IMR-90 (cell line): ENCODE measurements at regions not wholly inside any gene's neighbourhood (a gene's known extent, or its start where the extent isn't known, plus 50 kb on each side); places are given as distances from the start of the nearest gene placed in this dataset.

ENCODE experiments used
- CEBPB ChIP-seq: IDR thresholded peaks from 2 replicates; pipeline ENCODE4 v1.6.1; 2012; ENCODE audit warnings: low read depth, low read length, improper control_type of control experiment
- CTCF ChIP-seq: conservative IDR thresholded peaks from 2 replicates; pipeline ENCODE4 v1.5.1; 2012; ENCODE audit warnings: mild to moderate bottlenecking, low read depth, low read length, improper control_type of control experiment
- MXI1 ChIP-seq: IDR thresholded peaks from 2 replicates; pipeline ENCODE4 v1.6.1; 2012; ENCODE audit warnings: low read depth, mild to moderate bottlenecking, low read length, moderate library complexity, borderline replicate concordance
- POLR2A ChIP-seq: IDR thresholded peaks from 2 replicates; pipeline ENCODE4 v1.6.1; 2012; ENCODE audit warnings: mild to moderate bottlenecking, low read depth, low read length
- RFX5 ChIP-seq: IDR thresholded peaks from 2 replicates; pipeline ENCODE4 v1.8.0; 2012; ENCODE audit warnings: low read depth, mild to moderate bottlenecking, low read length, moderate library complexity
- SMC3 ChIP-seq: fragments of 150-350 bp; IDR thresholded peaks from 2 replicates; pipeline ENCODE4 v1.6.1; 2016; ENCODE audit warnings: low read depth, mild to moderate bottlenecking, antibody characterized with exemption, low read length, moderate library complexity

- TF ChIP-seq RFX5 (no peak), CTCF (no peak), POLR2A (no peak), SMC3 (no peak), MXI1 (no peak), CEBPB (no peak)
Measured at GRCh38 chr6:134622382-134623173, 304.7 kb upstream of the SGK1 start.
